Astrocyte (in vitro differentiated cells and primary cell): ENCODE measurements at regions not wholly inside any gene's neighbourhood (a gene's known extent, or its start where the extent isn't known, plus 50 kb on each side); places are given as distances from the start of the nearest gene placed in this dataset.
"Not testable (repeated sequence)": the region's sequence is repeated elsewhere in the genome, so short reads cannot be mapped to it uniquely, and the experiment has no call there.

Experiments used
- DNase-seq: peaks from one replicate; pipeline ENCODE4 v3.0.0-alpha.2; 2010; ENCODE audit warnings: low read depth
- FAIRE-seq: peaks from 2 replicates; lab custom pipeline; 2011; peaks lifted over from hg19 to GRCh38; lab: Jason Lieb, UNC
- H2AFZ ChIP-seq: 2 replicates; pipeline ENCODE4 v1.6.0; 2012; ENCODE audit warnings: low read depth, low read length, inconsistent platforms
- H3K27ac ChIP-seq: 2 replicates; pipeline ENCODE4 v1.5.1; 2011; ENCODE audit warnings: low read depth, low read length, inconsistent platforms
- H3K27me3 ChIP-seq: 2 replicates; pipeline ENCODE4 v1.6.0; 2011; ENCODE audit warnings: low read length, inconsistent platforms; ENCODE audit not compliant: insufficient read depth
- H3K36me3 ChIP-seq: 2 replicates; pipeline ENCODE4 v1.5.1; 2011; ENCODE audit warnings: low read length, inconsistent platforms; ENCODE audit not compliant: insufficient read depth
- H3K4me1 ChIP-seq: 2 replicates; pipeline ENCODE4 v1.5.1; 2011; ENCODE audit warnings: low read length, inconsistent platforms; ENCODE audit not compliant: insufficient read depth
- H3K4me2 ChIP-seq: 2 replicates; pipeline ENCODE4 v1.6.0; 2012; ENCODE audit warnings: low read length, inconsistent platforms
- H3K4me3 ChIP-seq: 2 replicates; pipeline ENCODE4 v1.5.1; 2011; ENCODE audit warnings: low read depth, mild to moderate bottlenecking, low read length, inconsistent platforms; ENCODE audit not compliant: insufficient read depth
- H3K79me2 ChIP-seq: 2 replicates; pipeline ENCODE4 v1.6.0; 2012; ENCODE audit warnings: mild to moderate bottlenecking, low read length, inconsistent platforms; ENCODE audit not compliant: insufficient read depth
- H3K9ac ChIP-seq: 2 replicates; pipeline ENCODE4 v1.6.0; 2012; ENCODE audit warnings: mild to moderate bottlenecking, low read length, inconsistent platforms
- H3K9me3 ChIP-seq: 2 replicates; pipeline ENCODE4 v1.5.1; 2012; ENCODE audit warnings: low read depth, mild to moderate bottlenecking, low read length, inconsistent platforms; ENCODE audit not compliant: insufficient read depth
- H4K20me1 ChIP-seq: 2 replicates; pipeline ENCODE4 v1.6.0; 2012; ENCODE audit warnings: low read length, inconsistent platforms; ENCODE audit not compliant: insufficient read depth
- H3K27ac Mint-ChIP-seq: one replicate; pipeline ENCODE4 v1.8.0; 2021; ENCODE audit warnings: mild to moderate bottlenecking, mixed read lengths; ENCODE audit not compliant: unreplicated experiment
- H3K27me3 Mint-ChIP-seq: one replicate; pipeline ENCODE4 v1.8.0; 2021; ENCODE audit warnings: low read depth, mixed read lengths; ENCODE audit not compliant: unreplicated experiment
- H3K36me3 Mint-ChIP-seq: one replicate; pipeline ENCODE4 v1.8.0; 2021; ENCODE audit warnings: low read depth, mixed read lengths; ENCODE audit not compliant: unreplicated experiment
- H3K4me1 Mint-ChIP-seq: one replicate; pipeline ENCODE4 v1.8.0; 2021; ENCODE audit warnings: low read depth, mixed read lengths; ENCODE audit not compliant: unreplicated experiment
- H3K4me3 Mint-ChIP-seq: one replicate; pipeline ENCODE4 v1.8.0; 2021; ENCODE audit warnings: mild to moderate bottlenecking, moderate library complexity, mixed read lengths; ENCODE audit not compliant: unreplicated experiment
- H3K9me3 Mint-ChIP-seq: one replicate; pipeline ENCODE4 v1.8.0; 2021; ENCODE audit warnings: mild to moderate bottlenecking, mixed read lengths; ENCODE audit not compliant: unreplicated experiment
- EZH2 ChIP-seq: IDR thresholded peaks from 2 replicates; pipeline ENCODE4 v1.6.1; 2012; ENCODE audit warnings: mild to moderate bottlenecking, low read length, inconsistent platforms; ENCODE audit not compliant: insufficient read depth
- TF ChIP-seq, protein P1 (sequence below): IDR thresholded peaks from 2 replicates; pipeline ENCODE4 v1.5.1; 2011; ENCODE audit warnings: low read depth, mild to moderate bottlenecking, inconsistent platforms, low read length, moderate library complexity; ENCODE audit not compliant: insufficient read depth

- no peak for DNase-seq
- Histone ChIP-seq H3K27me3 (no peaks in the 10 kb centered on the region), H4K20me1 (no peaks in the 10 kb centered on the region), H3K9me3 (no peaks in the 10 kb centered on the region), H3K4me2 (no peak overlapping the region), H3K27ac (no peak overlapping the region), H3K4me1 (no peaks in the 10 kb centered on the region), H3K9ac (no peak overlapping the region), H2AFZ (no peak overlapping the region), H3K79me2 (no peaks in the 10 kb centered on the region), H3K36me3 (no peaks in the 10 kb centered on the region), H3K4me3 (no peak overlapping the region)
- no peak overlapping the region for H3K4me3 Mint-ChIP-seq
- TF ChIP-seq, protein P1, sequence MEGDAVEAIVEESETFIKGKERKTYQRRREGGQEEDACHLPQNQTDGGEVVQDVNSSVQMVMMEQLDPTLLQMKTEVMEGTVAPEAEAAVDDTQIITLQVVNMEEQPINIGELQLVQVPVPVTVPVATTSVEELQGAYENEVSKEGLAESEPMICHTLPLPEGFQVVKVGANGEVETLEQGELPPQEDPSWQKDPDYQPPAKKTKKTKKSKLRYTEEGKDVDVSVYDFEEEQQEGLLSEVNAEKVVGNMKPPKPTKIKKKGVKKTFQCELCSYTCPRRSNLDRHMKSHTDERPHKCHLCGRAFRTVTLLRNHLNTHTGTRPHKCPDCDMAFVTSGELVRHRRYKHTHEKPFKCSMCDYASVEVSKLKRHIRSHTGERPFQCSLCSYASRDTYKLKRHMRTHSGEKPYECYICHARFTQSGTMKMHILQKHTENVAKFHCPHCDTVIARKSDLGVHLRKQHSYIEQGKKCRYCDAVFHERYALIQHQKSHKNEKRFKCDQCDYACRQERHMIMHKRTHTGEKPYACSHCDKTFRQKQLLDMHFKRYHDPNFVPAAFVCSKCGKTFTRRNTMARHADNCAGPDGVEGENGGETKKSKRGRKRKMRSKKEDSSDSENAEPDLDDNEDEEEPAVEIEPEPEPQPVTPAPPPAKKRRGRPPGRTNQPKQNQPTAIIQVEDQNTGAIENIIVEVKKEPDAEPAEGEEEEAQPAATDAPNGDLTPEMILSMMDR, result no peak
- TF ChIP-seq EZH2, result no peak
- H3K9me3 Mint-ChIP-seq, result peaks cover 4% of the 10 kb centered on the region
- no peak for FAIRE-seq
- no peak overlapping the region for H3K27ac Mint-ChIP-seq
- H3K4me1 Mint-ChIP-seq, result no peaks in the 10 kb centered on the region
- H3K36me3 Mint-ChIP-seq, result peaks cover 4% of the 10 kb centered on the region
- H3K27me3 Mint-ChIP-seq, result no peaks in the 10 kb centered on the region
These were observed 196.2 kb downstream of the SLCO4C1 start for GRCh38 chr5:102099766-102100331.

DNA sequence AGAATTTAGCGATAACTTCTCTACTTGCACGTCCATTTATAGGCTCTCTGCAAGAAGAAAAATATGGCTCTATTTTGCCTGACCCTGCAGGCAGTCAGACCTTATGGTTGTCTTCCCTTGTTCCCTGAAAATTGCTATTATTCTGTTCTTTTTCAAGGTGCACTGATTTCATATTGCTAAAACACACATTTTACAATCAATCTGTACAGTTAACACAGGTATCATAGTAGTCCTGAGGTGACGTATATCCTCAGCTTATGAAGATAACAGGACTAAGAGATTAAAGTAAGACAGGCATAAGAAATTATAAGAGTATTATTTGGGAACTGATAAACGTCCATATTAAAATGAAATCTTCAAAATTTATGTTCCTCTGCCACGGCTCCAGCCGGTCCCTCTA lies 197.0 kb downstream of the SLCO4C1 start:
- H3K4me3 Mint-ChIP-seq, FAIRE-seq, H3K27me3 ChIP-seq, H3K4me2 ChIP-seq, H3K4me1 ChIP-seq, H3K9me3 ChIP-seq, H3K79me2 ChIP-seq, H2AFZ ChIP-seq, H4K20me1 ChIP-seq, H3K4me3 ChIP-seq, H3K27me3 Mint-ChIP-seq, H3K36me3 Mint-ChIP-seq, DNase-seq, H3K27ac ChIP-seq, H3K4me1 Mint-ChIP-seq, H3K9me3 Mint-ChIP-seq, H3K27ac Mint-ChIP-seq, H3K36me3 ChIP-seq, H3K9ac ChIP-seq: not testable (repeated sequence)

DNA sequence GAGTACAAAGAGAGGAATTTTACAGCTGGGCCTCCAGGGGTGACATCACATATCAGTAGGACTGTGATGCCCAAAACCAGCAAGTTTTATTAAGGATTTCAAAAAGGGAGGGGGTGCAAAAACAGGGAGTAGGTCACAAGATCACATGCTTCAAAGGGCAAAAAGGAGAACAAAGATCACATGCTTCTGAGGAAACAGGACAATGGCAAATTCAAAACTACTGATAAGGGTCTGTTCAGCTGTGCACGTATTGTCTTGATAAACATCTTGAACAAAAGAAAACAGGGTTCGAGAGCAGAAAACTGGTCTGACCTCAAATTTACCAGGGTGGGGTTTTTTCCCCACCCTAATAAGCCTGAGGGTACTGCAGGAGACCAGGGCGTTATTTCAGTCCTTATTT lies 197.5 kb downstream of the SLCO4C1 start:
- H3K27ac Mint-ChIP-seq, H3K9me3 Mint-ChIP-seq, H3K9me3 ChIP-seq, H3K4me1 ChIP-seq, H3K9ac ChIP-seq, FAIRE-seq, H3K4me1 Mint-ChIP-seq, H3K27me3 Mint-ChIP-seq, H3K27ac ChIP-seq, H3K27me3 ChIP-seq, H2AFZ ChIP-seq, DNase-seq, H3K4me2 ChIP-seq, H3K79me2 ChIP-seq, H4K20me1 ChIP-seq, H3K36me3 Mint-ChIP-seq, H3K4me3 ChIP-seq, H3K36me3 ChIP-seq, H3K4me3 Mint-ChIP-seq: not testable (repeated sequence)
